K562 (cell line): ENCODE measurements at regions not wholly inside any gene's neighbourhood (a gene's known extent, or its start where the extent isn't known, plus 50 kb on each side); places are given as distances from the start of the nearest gene placed in this dataset.

Experiments used
- ATAC-seq: fragments of 200-7000 bp; cut with Tn5 transposase; 3 replicates; pipeline ENCODE4 v1.9.1; 2020; ENCODE audit warnings: moderate library complexity
- BruUV-seq: library from RNA; stranded (reverse); fragments of 400-500 nt; replicated peaks from 2 replicates; lab custom pipeline; 2021; lab: Mats Ljungman, UMichigan
- CTCF ChIA-PET: fragments of 300-600 bp; formaldehyde crosslinking; extraction: SDS; loops from one replicate; lab custom pipeline; 2021; ENCODE audit warnings: low intra/inter-chr PET ratio; lab: Yijun Ruan, JAX
- POLR2A ChIA-PET: fragments of 300-600, 350-650 bp; sonication (Branson Sonifier 250); formaldehyde crosslinking; extraction: SDS; loops from one replicate; lab custom pipeline; 2021; ENCODE audit warnings: antibody characterized with exemption, inconsistent platforms; lab: Yijun Ruan, JAX
- DNase-seq, 4 experiments: peaks; one replicate each; pipeline versions ENCODE4 v3.0.0 to v3.0.0-alpha.2; 2011 to 2018; ENCODE audit warnings: low spot score in 3 of 4, mixed read lengths in 3 of 4; ENCODE audit errors: extremely low read depth in 1 of 4
- FAIRE-seq: peaks from 2 replicates; lab custom pipeline; 2011; peaks lifted over from hg19 to GRCh38; lab: Jason Lieb, UNC
- H2AFZ ChIP-seq: 2 replicates; pipeline ENCODE4 v1.6.0; 2011; ENCODE audit warnings: low read depth, low read length, control low read depth, inconsistent platforms
- H3K27ac ChIP-seq: fragments of 200-600 bp; 3 replicates; pipeline ENCODE4 v1.8.0; 2011; ENCODE audit warnings: low read depth, mild to moderate bottlenecking, control low read depth, inconsistent platforms, low read length, moderate library complexity, mixed read lengths; ENCODE audit errors: extremely low read depth
- H3K27me3 ChIP-seq, 2 experiments: fragments of 300-600 bp in 1 of 2; 2 replicates in 1 of 2; 3 replicates in 1 of 2; pipeline versions ENCODE4 v1.6.0 to v1.8.0; 2011; ENCODE audit warnings: inconsistent platforms in 2 of 2, low read length in 2 of 2, mild to moderate bottlenecking in 1 of 2, mixed read lengths in 1 of 2, moderate library complexity in 1 of 2; ENCODE audit not compliant: control insufficient read depth in 2 of 2, insufficient read depth in 2 of 2
- H3K36me3 ChIP-seq: fragments of 300-600 bp; 3 replicates; pipeline ENCODE4 v1.8.0; 2011; ENCODE audit warnings: mild to moderate bottlenecking, low read length, inconsistent platforms; ENCODE audit not compliant: control insufficient read depth, insufficient read depth
- H3K4me1 ChIP-seq, 2 experiments: fragments of 200-600 bp in 1 of 2; replicated peaks in 1 of 2; 2 replicates in 1 of 2; 3 replicates in 1 of 2; pipeline versions ENCODE4 v1.5.1 to v1.8.0; 2011; ENCODE audit warnings: inconsistent platforms in 2 of 2, low read length in 2 of 2, mild to moderate bottlenecking in 1 of 2, mixed read lengths in 1 of 2, moderate library complexity in 1 of 2; ENCODE audit not compliant: control insufficient read depth in 2 of 2, insufficient read depth in 2 of 2
- H3K4me2 ChIP-seq: 2 replicates; pipeline ENCODE4 v1.6.1; 2011; ENCODE audit warnings: low read length, control low read depth, inconsistent platforms, mixed read lengths; ENCODE audit not compliant: insufficient read depth
- H3K4me3 ChIP-seq: fragments of 200-600 bp; sonication (generic), shearing (Covaris generic); 2 replicates; pipeline ENCODE4 v1.5.1; 2016; ENCODE audit warnings: control low read depth, inconsistent platforms
- H3K79me2 ChIP-seq: fragments of 200-600 bp; 3 replicates; pipeline ENCODE4 v1.8.0; 2011; ENCODE audit warnings: low read length, inconsistent platforms; ENCODE audit not compliant: control insufficient read depth, insufficient read depth
- H3K9ac ChIP-seq, 2 experiments: 2 replicates each; pipeline versions ENCODE4 v1.6.0 to v1.6.1; 2011; ENCODE audit warnings: low read depth in 2 of 2, low read length in 2 of 2, control low read depth in 1 of 2, inconsistent platforms in 1 of 2, mild to moderate bottlenecking in 1 of 2, mixed read lengths in 1 of 2; ENCODE audit not compliant: insufficient read depth in 1 of 2
- H3K9me1 ChIP-seq: one replicate; pipeline ENCODE4 v1.6.0; 2011; ENCODE audit warnings: inconsistent platforms, mild to moderate bottlenecking, low read length, moderate library complexity; ENCODE audit not compliant: control insufficient read depth, insufficient read depth
- H3K9me3 ChIP-seq: replicated peaks from 2 replicates; pipeline ENCODE4 v1.5.1; 2011; ENCODE audit warnings: low read depth, low read length, inconsistent platforms; ENCODE audit not compliant: control insufficient read depth, insufficient read depth
- H4K20me1 ChIP-seq: replicated peaks from 2 replicates; pipeline ENCODE4 v1.6.1; 2011; ENCODE audit warnings: low read length, inconsistent platforms, mixed read lengths; ENCODE audit not compliant: control insufficient read depth, insufficient read depth
- CBX5 ChIP-seq: IDR thresholded peaks from 2 replicates; pipeline ENCODE4 v1.6.1; 2014; ENCODE audit warnings: low read depth, borderline replicate concordance
- COPS2 ChIP-seq: fragments of 450-650 bp; conservative IDR thresholded peaks from 2 replicates; pipeline ENCODE4 v1.6.1; 2016; ENCODE audit warnings: mild to moderate bottlenecking, moderate library complexity
- GMEB1 ChIP-seq: fragments of 250-450 bp; sonication (Bioruptor Pico); IDR thresholded peaks from 2 replicates; pipeline ENCODE4 v1.4.0; 2020; ENCODE audit warnings: mild to moderate bottlenecking
- MGA ChIP-seq: fragments of 450-650 bp; IDR thresholded peaks from 2 replicates; pipeline ENCODE4 v1.6.1; 2016; ENCODE audit warnings: mild to moderate bottlenecking, moderate library complexity
- SMAD1 ChIP-seq: fragments of 150-350 bp; IDR thresholded peaks from 2 replicates; pipeline ENCODE4 v1.6.1; 2014; ENCODE audit warnings: low read length, low read depth; ENCODE audit not compliant: partially characterized antibody
- TRIM25 ChIP-seq: fragments of 450-650 bp; IDR thresholded peaks from 2 replicates; pipeline ENCODE4 v1.7.0; 2016; ENCODE audit warnings: borderline replicate concordance
- ZNF146 ChIP-seq: IDR thresholded peaks from one replicate; pipeline ENCODE4 v1.6.1; 2018; ENCODE audit warnings: missing compliant biosample characterization; ENCODE audit not compliant: unreplicated experiment
- ZNF766 ChIP-seq: fragments of 200-800 bp; sonication (Bioruptor generic); conservative IDR thresholded peaks from 2 replicates; pipeline ENCODE4 v1.6.1; 2016; ENCODE audit warnings: missing genetic modification characterization, missing compliant biosample characterization
- WGBS: fragments of 100-300 bp; shearing (Covaris generic); methylation state at CpG from one replicate; pipeline ENCODE4 v1.1.6; 2016; ENCODE audit warnings: low coverage, mixed read lengths; ENCODE audit not compliant: insufficient coverage; ENCODE audit errors: missing lambda C conversion rate; 5-methylcytosine and 5-hydroxymethylcytosine counted together
- in situ Hi-C: fragments of 300-500 bp; cut with MboI; formaldehyde crosslinking; loops from 4 replicates; pipeline ENCODE4 v1.15.0; 2018; ENCODE audit warnings: inconsistent platforms, mixed read lengths
- intact Hi-C: fragments of 100-400 bp; cut with micrococcal nuclease; formaldehyde crosslinking; loops from 2 replicates; pipeline ENCODE4 v1.14.2; 2022

GRCh38 chr7:88689821-88690220 is 69.7 kb upstream of the ZNF804B start:
- POLR2A ChIA-PET = interaction anchor here (0.7 kb wide), 1 partner anchor 546 kb away, joined by 3 read pairs; no protein-coding TSS in a partner anchor
- FAIRE-seq (peak; percentile 82), DNase-seq (peak; percentile 47 to 67 (median 56)), ATAC-seq (peak; percentile 71)
- no peak overlapping the region for H3K4me3 ChIP-seq
- peaks cover 12 to 27% of the 10 kb centered on the region in 2 experiments for H3K4me1 ChIP-seq
- no peaks in the 10 kb centered on the region for H3K36me3 ChIP-seq
- intact Hi-C loops (no loop called here), in situ Hi-C loops (no loop called here)
- H3K9ac ChIP-seq = peak overlapping the region in 1 of 2 experiments; percentile 7; a peak in 1 of 4 replicates
- H3K79me2 ChIP-seq = no peaks in the 10 kb centered on the region
- H4K20me1 ChIP-seq = no peaks in the 10 kb centered on the region
- H3K4me2 ChIP-seq = no peak overlapping the region
- H3K27ac ChIP-seq = peak overlapping the region; percentile 44; the same call in 2 of the 3 replicates
- peak overlapping the region; percentile 25; the same call in 1 of the 2 replicates for H2AFZ ChIP-seq
- H3K27me3 ChIP-seq = no peaks in the 10 kb centered on the region
- 0% methylated on average over 1 of the region's 1 CpG for WGBS
- no peaks in the 10 kb centered on the region for H3K9me3 ChIP-seq
- no peaks in the 10 kb centered on the region for H3K9me1 ChIP-seq
- BruUV-seq = no TSS peak
- CTCF ChIA-PET = no interaction called here
- TF ChIP-seq ZNF766 (CRISPR knock-in tag) (peak; percentile 77), MGA (no peak), COPS2 (no peak), ZNF146 (CRISPR knock-in tag) (no peak), CBX5 (no peak), GMEB1 (CRISPR knock-in tag) (no peak), SMAD1 (no peak), TRIM25 (no peak)
